Liver (tissue), 8 donors: ENCODE measurements at regions not wholly inside any gene's neighbourhood (a gene's known extent, or its start where the extent isn't known, plus 50 kb on each side); places are given as distances from the start of the nearest gene placed in this dataset.

Experiments used
- DNase-seq: peaks from one replicate; pipeline ENCODE4 v3.0.0-alpha.2; 2017; ENCODE audit warnings: low spot score
- H3K27ac ChIP-seq, 2 donors: one replicate each; pipeline ENCODE4 v1.7.0; 2013; ENCODE audit warnings: inconsistent platforms in 2 of 2, low read length in 2 of 2, control low read depth in 1 of 2, low read depth in 1 of 2, mild to moderate bottlenecking in 1 of 2
- H3K27me3 ChIP-seq, 4 donors: one replicate each; pipeline versions ENCODE4 v1.6.1 to v1.7.0; 2013; ENCODE audit warnings: low read length in 3 of 4, inconsistent platforms in 1 of 4, mild to moderate bottlenecking in 1 of 4, moderate library complexity in 1 of 4; ENCODE audit not compliant: control insufficient read depth in 4 of 4, insufficient read depth in 4 of 4
- H3K36me3 ChIP-seq, 4 donors: one replicate each; pipeline versions ENCODE4 v1.6.1 to v1.7.0; 2013; ENCODE audit warnings: low read length in 3 of 4, mild to moderate bottlenecking in 3 of 4, low read depth in 1 of 4, moderate library complexity in 1 of 4; ENCODE audit not compliant: control insufficient read depth in 4 of 4, insufficient read depth in 3 of 4
- H3K4me1 ChIP-seq, 4 donors: one replicate each; pipeline versions ENCODE4 v1.6.1 to v1.7.0; 2013; ENCODE audit warnings: low read length in 3 of 4, mild to moderate bottlenecking in 3 of 4, moderate library complexity in 1 of 4; ENCODE audit not compliant: control insufficient read depth in 4 of 4, insufficient read depth in 4 of 4
- H3K4me3 ChIP-seq, 3 donors: one replicate each; pipeline versions ENCODE4 v1.6.1 to v1.7.0; 2013; ENCODE audit warnings: low read length in 3 of 3, control low read depth in 1 of 3, low read depth in 1 of 3, mild to moderate bottlenecking in 1 of 3
- H3K9ac ChIP-seq, 2 donors: one replicate each; pipeline ENCODE4 v1.7.0; 2013; ENCODE audit warnings: low read length in 2 of 2, mild to moderate bottlenecking in 2 of 2, moderate library complexity in 2 of 2, control low read depth in 1 of 2, low read depth in 1 of 2
- H3K9me3 ChIP-seq, 4 donors: one replicate each; pipeline versions ENCODE4 v1.6.1 to v1.7.0; 2013; ENCODE audit warnings: low read length in 3 of 4; ENCODE audit not compliant: control insufficient read depth in 4 of 4
- EGR1 ChIP-seq, 2 donors: IDR thresholded peaks; 2 replicates each; pipeline ENCODE4 v1.6.1; 2016 to 2018; ENCODE audit warnings: antibody characterized with exemption in 2 of 2, low read depth in 2 of 2
- FOXA1 ChIP-seq: IDR thresholded peaks from 2 replicates; pipeline ENCODE4 v1.6.1; 2016; ENCODE audit warnings: antibody characterized with exemption
- FOXA2 ChIP-seq: IDR thresholded peaks from 2 replicates; pipeline ENCODE4 v1.6.1; 2016; ENCODE audit warnings: antibody characterized with exemption
- GABPA ChIP-seq, 2 donors: IDR thresholded peaks in 1 of 2; conservative IDR thresholded peaks in 1 of 2; 2 replicates each; pipeline ENCODE4 v1.6.1; 2016; ENCODE audit warnings: antibody characterized with exemption in 2 of 2, mild to moderate bottlenecking in 1 of 2, moderate library complexity in 1 of 2
- HNF4A ChIP-seq, 2 donors: conservative IDR thresholded peaks; 2 replicates each; pipeline ENCODE4 v1.6.1; 2016; ENCODE audit warnings: antibody characterized with exemption in 2 of 2, mild to moderate bottlenecking in 2 of 2
- HNF4G ChIP-seq: IDR thresholded peaks from 2 replicates; pipeline ENCODE4 v1.6.1; 2016; ENCODE audit warnings: antibody characterized with exemption
- JUND ChIP-seq, 2 donors: IDR thresholded peaks; 2 replicates each; pipeline ENCODE4 v1.6.1; 2016; ENCODE audit warnings: antibody characterized with exemption in 2 of 2
- NR2F2 ChIP-seq: IDR thresholded peaks from 2 replicates; pipeline ENCODE4 v1.6.1; 2016; ENCODE audit warnings: antibody characterized with exemption
- RAD21 ChIP-seq, 2 donors: IDR thresholded peaks; 2 replicates each; pipeline ENCODE4 v1.6.1; 2016; ENCODE audit warnings: antibody characterized with exemption in 2 of 2, mild to moderate bottlenecking in 2 of 2
- RXRA ChIP-seq, 2 donors: IDR thresholded peaks; 2 replicates each; pipeline ENCODE4 v1.6.1; 2017 to 2018; ENCODE audit warnings: antibody characterized with exemption in 2 of 2, mild to moderate bottlenecking in 1 of 2
- SP1 ChIP-seq: IDR thresholded peaks from 2 replicates; pipeline ENCODE4 v1.6.1; 2018; ENCODE audit warnings: antibody characterized with exemption, mild to moderate bottlenecking
- TAF1 ChIP-seq: conservative IDR thresholded peaks from 2 replicates; pipeline ENCODE4 v1.6.1; 2016; ENCODE audit warnings: antibody characterized with exemption, mild to moderate bottlenecking
- YY1 ChIP-seq: IDR thresholded peaks from 2 replicates; pipeline ENCODE4 v1.6.1; 2016; ENCODE audit warnings: antibody characterized with exemption, mild to moderate bottlenecking
- WGBS: extraction: QIAGEN DNeasy Blood & Tissue Kit; methylation state at CpG from one replicate; pipeline ENCODE4 v1.1.7; 2013; 5-methylcytosine and 5-hydroxymethylcytosine counted together
- TF ChIP-seq, protein P1 (sequence below): IDR thresholded peaks from 2 replicates; pipeline ENCODE4 v1.6.1; 2016; ENCODE audit warnings: antibody characterized with exemption
- TF ChIP-seq, protein P2 (sequence below): IDR thresholded peaks from 2 replicates; pipeline ENCODE4 v1.6.1; 2016; ENCODE audit warnings: antibody characterized with exemption
- TF ChIP-seq, protein P3 (sequence below): IDR thresholded peaks from 2 replicates; pipeline ENCODE4 v1.6.1; 2016; ENCODE audit warnings: antibody characterized with exemption, mild to moderate bottlenecking
- TF ChIP-seq, protein P4 (sequence below): fragments of 150-350 bp; IDR thresholded peaks from 2 replicates; pipeline ENCODE4 v1.5.1; 2017; ENCODE audit warnings: improper control_type of control experiment, low read depth, low read length; ENCODE audit not compliant: missing input control
- TF ChIP-seq, protein P5 (sequence below): IDR thresholded peaks from 2 replicates; pipeline ENCODE4 v1.6.1; 2016; ENCODE audit warnings: antibody characterized with exemption
- donor health status: healthy.
- donor health status: healthy.
- donor health status: healthy.
- donor health status: healthy.
- donor health status: healthy.

DNA sequence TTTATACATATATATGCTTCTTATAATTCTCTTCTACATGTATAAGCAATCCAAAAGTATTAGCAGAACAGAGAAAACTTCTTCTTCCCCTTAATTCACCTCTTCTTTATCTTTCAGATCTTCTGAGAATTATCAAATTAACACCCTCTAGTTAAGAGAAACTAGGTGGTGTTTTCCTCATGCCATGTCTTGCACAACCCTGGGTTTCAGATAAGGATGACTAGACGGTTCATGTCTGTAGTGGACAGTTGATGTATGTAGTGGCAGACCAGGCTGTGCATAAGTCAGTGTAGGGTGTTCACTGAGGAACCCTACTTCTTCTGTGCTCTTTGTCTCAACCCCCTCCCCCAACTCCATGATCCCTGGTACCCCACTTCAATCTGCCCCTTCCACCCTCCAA lies 187.3 kb downstream of the SAMD5 start:
- H3K9me3 ChIP-seq, result no peaks in the 10 kb centered on the region
- no peak for TF ChIP-seq RAD21 (IDR thresholded peaks at IDR 0.05)
- TF ChIP-seq TAF1, result no peak
- TF ChIP-seq, protein P1, sequence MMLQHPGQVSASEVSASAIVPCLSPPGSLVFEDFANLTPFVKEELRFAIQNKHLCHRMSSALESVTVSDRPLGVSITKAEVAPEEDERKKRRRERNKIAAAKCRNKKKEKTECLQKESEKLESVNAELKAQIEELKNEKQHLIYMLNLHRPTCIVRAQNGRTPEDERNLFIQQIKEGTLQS, result no peak
- no peak for TF ChIP-seq EGR1 (IDR thresholded peaks at IDR 0.05; ENCODE audit: low read depth in 2 of 2)
- no peak for TF ChIP-seq HNF4G
- TF ChIP-seq SP1, result no peak
- no peak for TF ChIP-seq RXRA (IDR thresholded peaks at IDR 0.05)
- no peak for TF ChIP-seq FOXA1
- no peak for TF ChIP-seq JUND (IDR thresholded peaks at IDR 0.05)
- TF ChIP-seq NR2F2, result no peak
- TF ChIP-seq, protein P2, sequence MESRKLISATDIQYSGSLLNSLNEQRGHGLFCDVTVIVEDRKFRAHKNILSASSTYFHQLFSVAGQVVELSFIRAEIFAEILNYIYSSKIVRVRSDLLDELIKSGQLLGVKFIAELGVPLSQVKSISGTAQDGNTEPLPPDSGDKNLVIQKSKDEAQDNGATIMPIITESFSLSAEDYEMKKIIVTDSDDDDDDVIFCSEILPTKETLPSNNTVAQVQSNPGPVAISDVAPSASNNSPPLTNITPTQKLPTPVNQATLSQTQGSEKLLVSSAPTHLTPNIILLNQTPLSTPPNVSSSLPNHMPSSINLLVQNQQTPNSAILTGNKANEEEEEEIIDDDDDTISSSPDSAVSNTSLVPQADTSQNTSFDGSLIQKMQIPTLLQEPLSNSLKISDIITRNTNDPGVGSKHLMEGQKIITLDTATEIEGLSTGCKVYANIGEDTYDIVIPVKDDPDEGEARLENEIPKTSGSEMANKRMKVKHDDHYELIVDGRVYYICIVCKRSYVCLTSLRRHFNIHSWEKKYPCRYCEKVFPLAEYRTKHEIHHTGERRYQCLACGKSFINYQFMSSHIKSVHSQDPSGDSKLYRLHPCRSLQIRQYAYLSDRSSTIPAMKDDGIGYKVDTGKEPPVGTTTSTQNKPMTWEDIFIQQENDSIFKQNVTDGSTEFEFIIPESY, result no peak
- TF ChIP-seq FOXA2, result no peak
- no peak for TF ChIP-seq YY1
- no peak for TF ChIP-seq HNF4A (conservative IDR thresholded peaks at IDR 0.05)
- H3K4me1 ChIP-seq, result no peaks in the 10 kb centered on the region
- H3K36me3 ChIP-seq, result no peaks in the 10 kb centered on the region
- no peak for DNase-seq
- 75% methylated on average over 1 of the region's 1 CpG for whole genome bisulfite sequencing
- H3K4me3 ChIP-seq, result no peak overlapping the region
- no peak overlapping the region for H3K27ac ChIP-seq
- no peak overlapping the region for H3K9ac ChIP-seq
- no peaks in the 10 kb centered on the region for H3K27me3 ChIP-seq

DNA sequence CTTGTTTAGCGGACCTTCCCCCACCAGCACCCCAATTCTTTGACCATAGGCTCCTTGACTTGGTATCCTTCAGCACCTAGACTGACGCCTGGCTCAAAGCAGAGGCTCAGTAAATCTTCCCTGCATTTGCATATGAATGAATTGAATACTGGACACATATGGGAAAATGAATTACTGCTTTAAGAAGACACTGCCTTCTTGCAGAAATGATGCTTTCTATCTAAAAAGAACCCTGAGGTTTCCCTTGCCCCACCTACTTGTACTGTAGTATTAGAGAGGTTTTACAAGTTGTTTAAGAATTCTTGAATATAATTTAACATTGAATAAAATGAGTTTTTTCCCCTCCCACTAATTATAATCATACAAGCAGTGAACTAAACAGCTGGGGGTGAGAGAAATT lies 190.7 kb downstream of the SAMD5 start:
- H3K4me3 ChIP-seq, result no peak overlapping the region
- no peak overlapping the region for H3K27ac ChIP-seq
- 94% methylated on average over 2 of the region's 2 CpGs for WGBS
- no peaks in the 10 kb centered on the region for H3K4me1 ChIP-seq
- H3K36me3 ChIP-seq, result no peaks in the 10 kb centered on the region
- DNase-seq, result no peak
- H3K9ac ChIP-seq, result no peak overlapping the region
- H3K9me3 ChIP-seq, result no peaks in the 10 kb centered on the region
- TF ChIP-seq RXRA (IDR thresholded peaks at IDR 0.05) (no peak), JUND (IDR thresholded peaks at IDR 0.05) (no peak), RAD21 (IDR thresholded peaks at IDR 0.05) (no peak)
- no peaks in the 10 kb centered on the region for H3K27me3 ChIP-seq

DNA sequence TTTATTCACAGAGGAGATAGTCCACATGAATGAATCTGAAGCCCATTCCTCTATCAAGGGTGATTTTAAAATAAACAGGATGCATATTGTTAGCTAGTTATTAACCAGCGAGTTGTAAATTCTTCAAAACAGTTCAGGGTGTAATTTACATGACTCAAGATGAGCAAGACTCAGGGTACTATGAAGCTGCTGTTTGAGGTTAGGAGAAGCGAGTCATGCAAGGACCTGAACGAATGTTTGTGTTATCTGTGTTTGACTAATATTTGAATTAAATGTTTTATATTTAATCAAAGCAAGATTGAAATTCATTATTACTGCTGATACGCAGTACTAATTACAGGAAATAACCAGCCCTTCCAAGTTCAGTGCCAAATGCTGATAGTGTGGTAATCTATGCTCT lies 191.1 kb downstream of the SAMD5 start:
- Histone ChIP-seq H3K4me1 (no peaks in the 10 kb centered on the region), H3K36me3 (no peaks in the 10 kb centered on the region), H3K9me3 (no peaks in the 10 kb centered on the region), H3K27ac (no peak overlapping the region), H3K4me3 (no peak overlapping the region), H3K9ac (no peak overlapping the region), H3K27me3 (no peaks in the 10 kb centered on the region)
- WGBS, result 71% methylated on average over 4 of the region's 4 CpGs
- DNase-seq, result no peak
- TF ChIP-seq HNF4A (conservative IDR thresholded peaks at IDR 0.05), result no peak
- no peak for TF ChIP-seq JUND (IDR thresholded peaks at IDR 0.05)
- TF ChIP-seq RXRA (IDR thresholded peaks at IDR 0.05), result no peak
- TF ChIP-seq, protein P1, result no peak
- TF ChIP-seq GABPA (IDR thresholded peaks at IDR 0.05 in 1 of 2, conservative IDR thresholded peaks at IDR 0.05 in 1 of 2), result no peak
- TF ChIP-seq SP1, result no peak
- no peak for TF ChIP-seq TAF1
- TF ChIP-seq, protein P2, result no peak
- no peak for TF ChIP-seq YY1
- TF ChIP-seq EGR1 (IDR thresholded peaks at IDR 0.05; ENCODE audit: low read depth in 2 of 2), result no peak
- no peak for TF ChIP-seq NR2F2
- TF ChIP-seq, protein P3, sequence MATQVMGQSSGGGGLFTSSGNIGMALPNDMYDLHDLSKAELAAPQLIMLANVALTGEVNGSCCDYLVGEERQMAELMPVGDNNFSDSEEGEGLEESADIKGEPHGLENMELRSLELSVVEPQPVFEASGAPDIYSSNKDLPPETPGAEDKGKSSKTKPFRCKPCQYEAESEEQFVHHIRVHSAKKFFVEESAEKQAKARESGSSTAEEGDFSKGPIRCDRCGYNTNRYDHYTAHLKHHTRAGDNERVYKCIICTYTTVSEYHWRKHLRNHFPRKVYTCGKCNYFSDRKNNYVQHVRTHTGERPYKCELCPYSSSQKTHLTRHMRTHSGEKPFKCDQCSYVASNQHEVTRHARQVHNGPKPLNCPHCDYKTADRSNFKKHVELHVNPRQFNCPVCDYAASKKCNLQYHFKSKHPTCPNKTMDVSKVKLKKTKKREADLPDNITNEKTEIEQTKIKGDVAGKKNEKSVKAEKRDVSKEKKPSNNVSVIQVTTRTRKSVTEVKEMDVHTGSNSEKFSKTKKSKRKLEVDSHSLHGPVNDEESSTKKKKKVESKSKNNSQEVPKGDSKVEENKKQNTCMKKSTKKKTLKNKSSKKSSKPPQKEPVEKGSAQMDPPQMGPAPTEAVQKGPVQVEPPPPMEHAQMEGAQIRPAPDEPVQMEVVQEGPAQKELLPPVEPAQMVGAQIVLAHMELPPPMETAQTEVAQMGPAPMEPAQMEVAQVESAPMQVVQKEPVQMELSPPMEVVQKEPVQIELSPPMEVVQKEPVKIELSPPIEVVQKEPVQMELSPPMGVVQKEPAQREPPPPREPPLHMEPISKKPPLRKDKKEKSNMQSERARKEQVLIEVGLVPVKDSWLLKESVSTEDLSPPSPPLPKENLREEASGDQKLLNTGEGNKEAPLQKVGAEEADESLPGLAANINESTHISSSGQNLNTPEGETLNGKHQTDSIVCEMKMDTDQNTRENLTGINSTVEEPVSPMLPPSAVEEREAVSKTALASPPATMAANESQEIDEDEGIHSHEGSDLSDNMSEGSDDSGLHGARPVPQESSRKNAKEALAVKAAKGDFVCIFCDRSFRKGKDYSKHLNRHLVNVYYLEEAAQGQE, result no peak
- TF ChIP-seq HNF4G, result no peak
- TF ChIP-seq, protein P4, sequence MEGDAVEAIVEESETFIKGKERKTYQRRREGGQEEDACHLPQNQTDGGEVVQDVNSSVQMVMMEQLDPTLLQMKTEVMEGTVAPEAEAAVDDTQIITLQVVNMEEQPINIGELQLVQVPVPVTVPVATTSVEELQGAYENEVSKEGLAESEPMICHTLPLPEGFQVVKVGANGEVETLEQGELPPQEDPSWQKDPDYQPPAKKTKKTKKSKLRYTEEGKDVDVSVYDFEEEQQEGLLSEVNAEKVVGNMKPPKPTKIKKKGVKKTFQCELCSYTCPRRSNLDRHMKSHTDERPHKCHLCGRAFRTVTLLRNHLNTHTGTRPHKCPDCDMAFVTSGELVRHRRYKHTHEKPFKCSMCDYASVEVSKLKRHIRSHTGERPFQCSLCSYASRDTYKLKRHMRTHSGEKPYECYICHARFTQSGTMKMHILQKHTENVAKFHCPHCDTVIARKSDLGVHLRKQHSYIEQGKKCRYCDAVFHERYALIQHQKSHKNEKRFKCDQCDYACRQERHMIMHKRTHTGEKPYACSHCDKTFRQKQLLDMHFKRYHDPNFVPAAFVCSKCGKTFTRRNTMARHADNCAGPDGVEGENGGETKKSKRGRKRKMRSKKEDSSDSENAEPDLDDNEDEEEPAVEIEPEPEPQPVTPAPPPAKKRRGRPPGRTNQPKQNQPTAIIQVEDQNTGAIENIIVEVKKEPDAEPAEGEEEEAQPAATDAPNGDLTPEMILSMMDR, result no peak
- TF ChIP-seq, protein P5, sequence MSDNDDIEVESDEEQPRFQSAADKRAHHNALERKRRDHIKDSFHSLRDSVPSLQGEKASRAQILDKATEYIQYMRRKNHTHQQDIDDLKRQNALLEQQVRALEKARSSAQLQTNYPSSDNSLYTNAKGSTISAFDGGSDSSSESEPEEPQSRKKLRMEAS, result no peak
